IPS-NIHi7 (cell line): ENCODE measurements at regions not wholly inside any gene's neighbourhood (a gene's known extent, or its start where the extent isn't known, plus 50 kb on each side); places are given as distances from the start of the nearest gene placed in this dataset.

Experiments used
- DNase-seq: peaks from one replicate; pipeline ENCODE4 v3.0.0; 2012; ENCODE audit warnings: mixed read lengths; ENCODE audit errors: extremely low spot score

DNA sequence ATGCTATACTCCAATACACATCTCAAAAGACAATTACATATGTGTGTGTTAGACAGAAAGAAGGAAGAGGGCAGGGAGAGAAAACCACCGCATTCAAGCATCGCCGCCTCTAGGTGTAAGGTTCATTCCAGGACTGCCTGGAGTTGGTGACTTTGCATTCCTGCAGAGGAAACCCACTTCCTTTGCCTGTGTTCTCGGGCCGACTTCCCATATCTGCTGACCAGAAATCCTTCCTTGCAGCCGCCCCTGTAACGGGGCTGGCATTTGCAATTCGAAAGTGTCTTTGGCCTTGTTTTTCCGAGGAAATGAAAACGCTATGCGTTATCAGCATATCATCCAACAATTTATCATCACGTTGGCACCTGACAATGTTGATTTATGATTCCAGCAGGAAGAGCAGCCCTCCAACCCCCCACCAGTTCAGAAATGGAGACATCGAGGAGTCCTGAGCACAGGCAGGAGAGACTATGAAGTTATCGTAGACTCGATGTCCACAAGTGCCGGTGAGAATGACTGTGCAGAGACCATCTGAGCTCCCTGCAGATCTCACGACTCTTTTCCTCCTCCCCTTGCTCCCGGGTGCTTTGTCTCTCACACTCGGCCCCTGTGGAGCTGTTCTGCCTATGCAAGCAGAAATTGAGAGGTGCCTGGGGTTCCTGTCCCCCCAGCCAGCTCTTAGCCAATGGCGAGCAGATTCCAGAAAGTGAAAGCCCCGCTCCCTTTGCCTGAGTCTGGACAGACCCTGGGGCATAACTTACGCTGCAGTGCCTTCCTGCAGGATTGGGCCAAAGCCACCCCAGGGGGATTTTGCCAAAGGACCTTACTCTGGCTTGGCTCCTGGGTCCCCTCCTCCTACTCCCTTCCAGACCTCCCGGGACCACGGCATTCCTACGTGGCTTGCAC lies 68.9 kb upstream of the FOXK1 start:
- DNase-seq, result peak; percentile 31

DNA sequence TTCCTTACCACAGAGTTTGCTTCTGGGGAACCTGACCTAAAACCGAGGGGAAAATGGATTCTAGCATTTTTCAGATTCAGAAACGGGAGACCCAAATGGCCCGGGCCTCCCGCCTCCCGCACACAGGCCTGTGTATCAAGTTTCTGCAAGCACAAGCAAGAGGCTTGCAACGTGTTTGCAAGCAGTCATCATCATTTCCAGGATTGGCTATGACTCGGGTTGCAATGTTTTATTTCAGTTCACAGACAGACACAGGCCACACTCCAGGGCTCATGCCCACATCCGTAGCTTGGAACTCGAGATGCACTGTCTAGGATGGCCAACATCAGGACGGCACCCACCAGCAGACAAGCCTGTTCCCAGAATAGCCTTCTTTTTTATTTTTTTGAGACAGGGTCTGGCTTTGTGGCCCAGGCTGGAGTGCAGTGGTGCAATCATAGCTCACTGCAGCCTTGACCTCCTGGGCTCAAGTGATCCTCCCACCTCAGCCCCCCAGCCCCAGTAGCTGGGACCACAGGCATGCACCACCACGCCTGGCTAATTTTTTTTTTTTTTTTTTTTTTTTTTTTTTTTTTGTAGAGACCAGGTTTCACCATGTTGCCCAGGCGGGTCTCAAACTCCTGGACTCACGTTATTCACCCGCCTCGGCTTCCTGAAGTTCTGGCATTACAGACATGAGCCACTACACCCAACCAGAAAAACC lies 68.1 kb upstream of the FOXK1 start:
- DNase-seq, result no peak

DNA sequence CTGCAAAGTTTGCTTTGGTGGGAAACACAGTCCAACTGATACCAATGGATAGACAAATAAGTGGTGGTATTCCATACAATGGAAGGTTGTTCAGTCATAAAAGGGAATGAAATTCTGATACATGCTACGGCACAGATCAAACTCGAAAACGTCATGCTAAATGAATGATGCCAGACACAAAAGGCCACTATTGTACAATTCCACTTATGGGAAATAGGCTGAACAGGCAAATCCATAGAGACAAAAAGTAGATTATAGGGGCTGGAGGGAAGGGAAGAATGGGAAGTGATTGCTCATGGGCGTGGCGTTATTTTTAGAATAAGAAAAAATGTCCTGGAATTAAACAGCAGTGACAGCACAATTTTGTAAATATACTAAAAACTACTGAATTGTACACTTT lies 66.0 kb upstream of the FOXK1 start:
- DNase-seq, result no peak

DNA sequence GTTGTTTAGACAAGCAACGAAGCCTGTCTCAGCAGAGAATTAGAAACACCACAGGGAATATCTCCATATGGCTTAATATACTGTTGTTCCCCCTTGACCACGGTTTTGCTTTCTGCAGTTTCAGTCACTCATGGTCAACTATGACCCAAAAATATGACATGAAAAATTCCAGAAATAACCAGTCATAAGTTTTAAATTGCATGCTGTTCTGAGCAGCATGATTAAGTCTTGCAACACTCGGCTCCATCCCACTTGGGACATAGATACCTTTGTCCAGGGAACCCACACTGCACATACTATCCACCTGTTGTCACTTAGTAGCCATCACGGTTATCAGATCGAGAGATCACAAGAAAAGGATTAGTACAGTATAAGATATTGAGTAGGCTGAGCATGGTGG lies 60.7 kb upstream of the FOXK1 start:
- no peak for DNase-seq

DNA sequence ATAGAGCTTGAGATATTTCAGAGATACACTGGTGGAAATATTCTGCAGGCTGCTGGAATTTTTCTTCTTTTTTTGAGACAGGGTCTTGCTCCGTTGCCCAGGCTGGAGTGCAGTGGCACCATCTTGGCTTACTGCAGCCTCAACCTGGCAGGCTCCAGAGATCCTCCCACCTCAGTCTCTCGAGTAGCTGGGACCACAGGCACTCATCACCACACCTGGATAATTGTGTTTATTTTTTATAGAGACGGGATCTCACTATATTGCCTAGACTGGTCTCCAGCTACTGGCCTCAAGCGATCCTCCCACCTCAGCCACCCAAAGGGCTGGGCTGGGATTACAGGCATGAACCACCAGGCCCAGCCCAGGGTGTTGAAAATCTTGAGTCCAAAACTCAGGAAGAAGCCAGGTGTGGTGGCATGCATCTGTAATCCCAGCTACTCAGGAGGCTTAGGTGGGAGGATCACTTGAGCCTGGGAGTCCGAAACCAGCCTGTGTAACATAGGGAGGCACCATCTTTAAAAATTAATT lies 55.7 kb upstream of the FOXK1 start:
- DNase-seq, result no peak

DNA sequence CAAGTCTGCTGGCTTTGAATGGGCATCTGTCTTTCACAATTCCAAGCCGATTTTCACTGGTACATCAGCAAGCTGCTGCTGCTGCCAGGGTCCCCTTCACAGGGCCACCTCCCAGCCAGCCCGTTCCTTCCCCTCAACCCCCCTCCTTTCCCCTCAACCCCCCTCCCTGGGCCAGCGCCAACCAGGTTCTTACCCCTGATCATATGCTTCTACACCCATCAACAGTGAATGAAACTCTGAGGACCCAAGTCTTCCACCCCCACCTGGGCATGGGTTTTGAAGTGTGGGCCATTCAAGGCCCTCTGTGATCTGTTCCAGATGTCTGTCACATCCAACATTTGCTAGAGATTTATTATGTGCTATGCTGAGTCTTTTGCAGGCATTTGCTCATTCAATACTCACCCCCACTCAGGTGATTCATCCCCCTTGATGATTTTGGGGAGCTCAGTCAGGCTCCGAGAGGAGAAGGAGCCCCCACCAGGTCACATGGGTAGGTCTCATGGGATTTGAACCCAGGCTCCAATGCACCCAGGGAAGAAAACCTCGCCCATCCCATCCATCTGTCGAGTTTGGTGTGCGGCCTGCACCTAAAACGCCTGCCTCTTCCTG lies 52.7 kb upstream of the FOXK1 start:
- no peak for DNase-seq

DNA sequence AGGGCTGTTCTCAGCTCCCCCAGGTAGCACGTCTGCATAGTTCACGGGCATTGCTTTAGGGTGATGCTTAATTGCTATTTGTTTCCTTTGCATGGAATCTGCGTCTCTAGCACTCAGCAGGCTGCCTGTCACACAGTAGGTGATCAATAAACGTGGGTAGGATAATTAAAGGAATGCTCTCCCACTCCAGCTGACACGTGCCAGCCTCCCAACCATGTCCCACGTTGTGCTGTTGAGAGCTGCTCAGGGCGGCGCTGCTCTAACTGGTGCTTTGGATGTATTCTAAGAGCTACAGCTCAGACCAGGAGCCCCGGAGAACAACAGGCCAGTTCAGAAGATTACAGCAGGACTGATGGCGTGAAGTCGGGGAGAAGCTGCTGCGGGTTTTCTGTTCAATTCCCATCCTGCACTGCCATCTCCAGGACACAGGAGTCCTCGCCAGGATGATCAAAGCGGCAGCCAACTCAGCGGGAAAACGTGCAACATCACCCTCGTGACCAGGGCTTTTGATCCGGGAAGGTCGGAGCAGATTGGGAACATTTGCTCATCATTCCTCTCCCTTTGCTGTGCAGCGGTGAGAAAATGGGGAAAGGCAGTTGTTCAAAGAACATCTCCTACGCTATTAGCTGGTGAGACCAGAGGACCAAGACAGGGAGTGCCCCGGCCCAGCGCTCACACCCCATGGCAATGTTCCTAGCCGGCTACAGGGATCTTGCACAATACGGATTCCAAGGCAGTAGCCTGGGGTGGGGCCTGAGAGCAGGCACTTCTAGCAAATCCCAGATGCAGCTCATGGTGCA lies 50.5 kb upstream of the FOXK1 start:
- DNase-seq, result peak; percentile 75
